ENCODE measurements at regions not wholly inside any gene's neighbourhood (a gene's known extent, or its start where the extent isn't known, plus 50 kb on each side); places are given as distances from the start of the nearest gene placed in this dataset.
"Not testable (repeated sequence)": the region's sequence is repeated elsewhere in the genome, so short reads cannot be mapped to it uniquely, and the experiment has no call there.

- FAIRE-seq; H3K4me3 ChIP-seq (replicated peaks in 1 of 3; ENCODE audit: insufficient read depth in 1 of 3, low read depth in 2 of 3, low read length in 3 of 3); BruUV-seq (replicated peaks); ATAC-seq; H3K27ac ChIP-seq (ENCODE audit: extremely low read length, insufficient read depth, low read length); H3K4me1 ChIP-seq (ENCODE audit: insufficient read depth, low read length); H3K4me2 ChIP-seq (ENCODE audit: low read depth, low read length); H3K27me3 ChIP-seq (ENCODE audit: control insufficient read depth in 1 of 2, insufficient read depth in 2 of 2, low read length in 2 of 2); H3K9me3 ChIP-seq (ENCODE audit: low read length); in situ Hi-C loops (cut with HindIII; ENCODE audit: extremely low pct_ligation_motif_present, low pct_unique_long_range_greater_than_20kb); DNase-seq (ENCODE audit: low spot score); CTCF ChIA-PET (ENCODE audit: low intra/inter-chr PET ratio, low total read pairs); H4K20me1 ChIP-seq (ENCODE audit: insufficient read depth, low read length); H2AFZ ChIP-seq (ENCODE audit: low read length); POLR2A ChIA-PET; H3K36me3 ChIP-seq (replicated peaks in 1 of 2; ENCODE audit: control insufficient read depth in 1 of 2, insufficient read depth in 2 of 2, low read length in 2 of 2); H3K79me2 ChIP-seq (ENCODE audit: insufficient read depth, low read length); intact Hi-C loops (cut with micrococcal nuclease; ENCODE audit: unreplicated experiment); H3K9ac ChIP-seq (ENCODE audit: insufficient read depth, low read depth, low read length): not testable (repeated sequence)
- WGBS (ENCODE audit: low lambda C conversion rate), result 0% methylated on average over 1 of the region's 2 CpGs
Observed at GRCh38 chr5:20752179-20752578, 764.2 kb upstream of the CDH18 start.

GRCh38 chr5:20735715-20736114 is 747.7 kb upstream of the CDH18 start:
- BruUV-seq (replicated peaks); H3K27me3 ChIP-seq (ENCODE audit: control insufficient read depth in 1 of 2, insufficient read depth in 2 of 2, low read length in 2 of 2); H3K9ac ChIP-seq (ENCODE audit: insufficient read depth, low read depth, low read length); H3K4me3 ChIP-seq (replicated peaks in 1 of 3; ENCODE audit: insufficient read depth in 1 of 3, low read depth in 2 of 3, low read length in 3 of 3); H3K36me3 ChIP-seq (replicated peaks in 1 of 2; ENCODE audit: control insufficient read depth in 1 of 2, insufficient read depth in 2 of 2, low read length in 2 of 2); H3K27ac ChIP-seq (ENCODE audit: extremely low read length, insufficient read depth, low read length); in situ Hi-C loops (cut with HindIII; ENCODE audit: extremely low pct_ligation_motif_present, low pct_unique_long_range_greater_than_20kb); H2AFZ ChIP-seq (ENCODE audit: low read length); H4K20me1 ChIP-seq (ENCODE audit: insufficient read depth, low read length); CTCF ChIA-PET (ENCODE audit: low intra/inter-chr PET ratio, low total read pairs); H3K4me2 ChIP-seq (ENCODE audit: low read depth, low read length); intact Hi-C loops (cut with micrococcal nuclease; ENCODE audit: unreplicated experiment); H3K79me2 ChIP-seq (ENCODE audit: insufficient read depth, low read length); POLR2A ChIA-PET; DNase-seq (ENCODE audit: low spot score); H3K4me1 ChIP-seq (ENCODE audit: insufficient read depth, low read length); ATAC-seq; FAIRE-seq; H3K9me3 ChIP-seq (ENCODE audit: low read length): not testable (repeated sequence)
- WGBS (ENCODE audit: low lambda C conversion rate), result 0% methylated on average over 2 of the region's 2 CpGs

GRCh38 chr5:20732223-20732622 is 744.2 kb upstream of the CDH18 start:
- H4K20me1 ChIP-seq (ENCODE audit: insufficient read depth, low read length); POLR2A ChIA-PET; DNase-seq (ENCODE audit: low spot score); in situ Hi-C loops (cut with HindIII; ENCODE audit: extremely low pct_ligation_motif_present, low pct_unique_long_range_greater_than_20kb); H3K27me3 ChIP-seq (ENCODE audit: control insufficient read depth in 1 of 2, insufficient read depth in 2 of 2, low read length in 2 of 2); H3K4me2 ChIP-seq (ENCODE audit: low read depth, low read length); H3K79me2 ChIP-seq (ENCODE audit: insufficient read depth, low read length); BruUV-seq (replicated peaks); FAIRE-seq; H3K4me1 ChIP-seq (ENCODE audit: insufficient read depth, low read length); CTCF ChIA-PET (ENCODE audit: low intra/inter-chr PET ratio, low total read pairs); H3K9me3 ChIP-seq (ENCODE audit: low read length); H3K4me3 ChIP-seq (replicated peaks in 1 of 3; ENCODE audit: insufficient read depth in 1 of 3, low read depth in 2 of 3, low read length in 3 of 3); ATAC-seq; H3K9ac ChIP-seq (ENCODE audit: insufficient read depth, low read depth, low read length); H2AFZ ChIP-seq (ENCODE audit: low read length); H3K27ac ChIP-seq (ENCODE audit: extremely low read length, insufficient read depth, low read length); H3K36me3 ChIP-seq (replicated peaks in 1 of 2; ENCODE audit: control insufficient read depth in 1 of 2, insufficient read depth in 2 of 2, low read length in 2 of 2); intact Hi-C loops (cut with micrococcal nuclease; ENCODE audit: unreplicated experiment): not testable (repeated sequence)
- 0% methylated on average over 1 of the region's 1 CpG for WGBS (ENCODE audit: low lambda C conversion rate)

- H3K9me3 ChIP-seq (ENCODE audit: low read length); CTCF ChIA-PET (ENCODE audit: low intra/inter-chr PET ratio, low total read pairs); H3K9ac ChIP-seq (ENCODE audit: insufficient read depth, low read depth, low read length); intact Hi-C loops (cut with micrococcal nuclease; ENCODE audit: unreplicated experiment); H3K27ac ChIP-seq (ENCODE audit: extremely low read length, insufficient read depth, low read length); FAIRE-seq; H3K79me2 ChIP-seq (ENCODE audit: insufficient read depth, low read length); H3K27me3 ChIP-seq (ENCODE audit: control insufficient read depth in 1 of 2, insufficient read depth in 2 of 2, low read length in 2 of 2); H3K4me1 ChIP-seq (ENCODE audit: insufficient read depth, low read length); in situ Hi-C loops (cut with HindIII; ENCODE audit: extremely low pct_ligation_motif_present, low pct_unique_long_range_greater_than_20kb); H4K20me1 ChIP-seq (ENCODE audit: insufficient read depth, low read length); DNase-seq (ENCODE audit: low spot score); POLR2A ChIA-PET; ATAC-seq; H3K4me3 ChIP-seq (replicated peaks in 1 of 3; ENCODE audit: insufficient read depth in 1 of 3, low read depth in 2 of 3, low read length in 3 of 3); H3K36me3 ChIP-seq (replicated peaks in 1 of 2; ENCODE audit: control insufficient read depth in 1 of 2, insufficient read depth in 2 of 2, low read length in 2 of 2); BruUV-seq (replicated peaks); H2AFZ ChIP-seq (ENCODE audit: low read length); H3K4me2 ChIP-seq (ENCODE audit: low read depth, low read length): not testable (repeated sequence)
- 26% methylated on average over 2 of the region's 3 CpGs for WGBS (ENCODE audit: low lambda C conversion rate)
Observed at GRCh38 chr5:20721286-20721685, 733.3 kb upstream of the CDH18 start.
